Activated CD8-positive, alpha-beta T cell treated with anti-CD3 and anti-CD28 coated beads, Interleukin-2, amount 10 ng/mL, durations not matched to agents 7 days and 5 days (primary cell): ENCODE measurements at regions not wholly inside any gene's neighbourhood (a gene's known extent, or its start where the extent isn't known, plus 50 kb on each side); places are given as distances from the start of the nearest gene placed in this dataset.

Experiments
- ATAC-seq: fragments of 150-1000 bp; cut with Tn5 transposase; one replicate; pipeline ENCODE4 v1.10.0; 2021; ENCODE audit warnings: moderate library complexity
- CTCF ChIA-PET: fragments of 350-600 bp; sonication (Branson Sonifier 250); formaldehyde crosslinking; loops from one replicate; lab custom pipeline; 2021; ENCODE audit warnings: antibody characterized with exemption; lab: Charles Lee
- POLR2A ChIA-PET: fragments of 350-600 bp; sonication (Branson Sonifier 250); formaldehyde crosslinking; loops from one replicate; lab custom pipeline; 2021; ENCODE audit warnings: antibody characterized with exemption; lab: Charles Lee
- DNase-seq: peaks from one replicate; pipeline ENCODE4 v3.0.0-alpha.2; 2020
- H3K27ac Mint-ChIP-seq: one replicate; pipeline ENCODE4 v1.8.0; 2021; ENCODE audit warnings: mild to moderate bottlenecking, mixed read lengths
- H3K27me3 Mint-ChIP-seq: one replicate; pipeline ENCODE4 v1.8.0; 2021; ENCODE audit warnings: low read depth, mixed read lengths
- H3K36me3 Mint-ChIP-seq: one replicate; pipeline ENCODE4 v1.8.0; 2021; ENCODE audit warnings: low read depth, mixed read lengths
- H3K4me1 Mint-ChIP-seq: one replicate; pipeline ENCODE4 v1.8.0; 2021; ENCODE audit warnings: low read depth, mixed read lengths
- H3K4me3 Mint-ChIP-seq: one replicate; pipeline ENCODE4 v1.8.0; 2021; ENCODE audit warnings: mild to moderate bottlenecking, mixed read lengths
- H3K9me3 Mint-ChIP-seq: one replicate; pipeline ENCODE4 v1.8.0; 2022; ENCODE audit warnings: mixed read lengths; ENCODE audit not compliant: insufficient read depth

- POLR2A ChIA-PET = no interaction called here
- no peaks in the 10 kb centered on the region for H3K4me1 Mint-ChIP-seq
- CTCF ChIA-PET = no interaction called here
Observed at GRCh38 chr2:67878743-67879142, 184.1 kb downstream of the C1D start.

GRCh38 chr2:67879586-67880290 is 183.1 kb downstream of the C1D start:
- no peaks in the 10 kb centered on the region for H3K9me3 Mint-ChIP-seq
- H3K27me3 Mint-ChIP-seq = peaks cover 4% of the 10 kb centered on the region
- H3K36me3 Mint-ChIP-seq = no peaks in the 10 kb centered on the region
- POLR2A ChIA-PET = no interaction called here
- no peaks in the 10 kb centered on the region for H3K4me1 Mint-ChIP-seq
- CTCF ChIA-PET = no interaction called here
- no peak for ATAC-seq
- no peak for DNase-seq
- no peak overlapping the region for H3K27ac Mint-ChIP-seq
- H3K4me3 Mint-ChIP-seq = no peak overlapping the region

More at GRCh38 chr2:67878743-67879142, 184.1 kb downstream of the C1D start:
- ATAC-seq (no peak), DNase-seq (no peak)
- Mint-ChIP-seq H3K27ac (no peak overlapping the region), H3K36me3 (no peaks in the 10 kb centered on the region), H3K4me3 (no peak overlapping the region), H3K27me3 (peaks cover 4% of the 10 kb centered on the region), H3K9me3 (no peaks in the 10 kb centered on the region)

- ChIA-PET CTCF (no interaction called here), POLR2A (no interaction called here)
- peaks cover 4% of the 10 kb centered on the region for H3K27me3 Mint-ChIP-seq
- ATAC-seq (no peak), DNase-seq (no peak)
- H3K27ac Mint-ChIP-seq = no peak overlapping the region
- no peaks in the 10 kb centered on the region for H3K36me3 Mint-ChIP-seq
- H3K9me3 Mint-ChIP-seq = no peaks in the 10 kb centered on the region
- no peak overlapping the region for H3K4me3 Mint-ChIP-seq
- no peaks in the 10 kb centered on the region for H3K4me1 Mint-ChIP-seq
Observed at GRCh38 chr2:67880291-67880761, 182.5 kb downstream of the C1D start.

- ChIA-PET CTCF (no interaction called here), POLR2A (no interaction called here)
- no peak overlapping the region for H3K27ac Mint-ChIP-seq
- ATAC-seq (no peak), DNase-seq (no peak)
- no peaks in the 10 kb centered on the region for H3K9me3 Mint-ChIP-seq
- peaks cover 4% of the 10 kb centered on the region for H3K27me3 Mint-ChIP-seq
- H3K36me3 Mint-ChIP-seq = no peaks in the 10 kb centered on the region
- H3K4me1 Mint-ChIP-seq = no peaks in the 10 kb centered on the region
- H3K4me3 Mint-ChIP-seq = no peak overlapping the region
Observed at GRCh38 chr2:67881816-67882215, 181.0 kb downstream of the C1D start.

- no peaks in the 10 kb centered on the region for H3K36me3 Mint-ChIP-seq
- ChIA-PET CTCF (no interaction called here), POLR2A (no interaction called here)
- no peak overlapping the region for H3K4me3 Mint-ChIP-seq
- peaks cover 4% of the 10 kb centered on the region for H3K27me3 Mint-ChIP-seq
- ATAC-seq (no peak), DNase-seq (no peak)
- no peaks in the 10 kb centered on the region for H3K9me3 Mint-ChIP-seq
- H3K27ac Mint-ChIP-seq = no peak overlapping the region
- H3K4me1 Mint-ChIP-seq = no peaks in the 10 kb centered on the region
Observed at GRCh38 chr2:67883316-67884087, 179.3 kb downstream of the C1D start.

- DNase-seq (no peak), ATAC-seq (no peak)
- no peaks in the 10 kb centered on the region for H3K36me3 Mint-ChIP-seq
- H3K4me1 Mint-ChIP-seq = no peaks in the 10 kb centered on the region
- POLR2A ChIA-PET = no interaction called here
- H3K27ac Mint-ChIP-seq = no peak overlapping the region
- CTCF ChIA-PET = no interaction called here
- H3K27me3 Mint-ChIP-seq = peaks cover 3% of the 10 kb centered on the region
- no peak overlapping the region for H3K4me3 Mint-ChIP-seq
- no peaks in the 10 kb centered on the region for H3K9me3 Mint-ChIP-seq
Observed at GRCh38 chr2:67888351-67889005, 174.3 kb downstream of the C1D start.

GRCh38 chr2:67889056-67889455 is 173.7 kb downstream of the C1D start:
- Mint-ChIP-seq H3K36me3 (no peaks in the 10 kb centered on the region), H3K4me3 (no peak overlapping the region), H3K27me3 (no peaks in the 10 kb centered on the region), H3K27ac (no peak overlapping the region), H3K9me3 (no peaks in the 10 kb centered on the region), H3K4me1 (no peaks in the 10 kb centered on the region)
- ATAC-seq (no peak), DNase-seq (no peak)
- POLR2A ChIA-PET = no interaction called here
- CTCF ChIA-PET = no interaction called here

- no peaks in the 10 kb centered on the region for H3K4me1 Mint-ChIP-seq
- H3K27ac Mint-ChIP-seq = no peak overlapping the region
- DNase-seq (no peak), ATAC-seq (no peak)
- H3K27me3 Mint-ChIP-seq = no peaks in the 10 kb centered on the region
- ChIA-PET POLR2A (no interaction called here), CTCF (no interaction called here)
- no peak overlapping the region for H3K4me3 Mint-ChIP-seq
- H3K36me3 Mint-ChIP-seq = no peaks in the 10 kb centered on the region
- H3K9me3 Mint-ChIP-seq = no peaks in the 10 kb centered on the region
Observed at GRCh38 chr2:67891642-67892041, 171.2 kb downstream of the C1D start.

GRCh38 chr2:67892339-67892846 is 170.4 kb downstream of the C1D start:
- H3K9me3 Mint-ChIP-seq = no peaks in the 10 kb centered on the region
- H3K4me1 Mint-ChIP-seq = no peaks in the 10 kb centered on the region
- H3K27me3 Mint-ChIP-seq = no peaks in the 10 kb centered on the region
- no peaks in the 10 kb centered on the region for H3K36me3 Mint-ChIP-seq
- CTCF ChIA-PET = no interaction called here
- DNase-seq (no peak), ATAC-seq (no peak)
- H3K4me3 Mint-ChIP-seq = no peak overlapping the region
- H3K27ac Mint-ChIP-seq = no peak overlapping the region
- POLR2A ChIA-PET = no interaction called here

- ATAC-seq (no peak), DNase-seq (no peak)
- ChIA-PET CTCF (no interaction called here), POLR2A (no interaction called here)
- Mint-ChIP-seq H3K36me3 (no peaks in the 10 kb centered on the region), H3K4me3 (no peak overlapping the region), H3K4me1 (no peaks in the 10 kb centered on the region), H3K27me3 (no peaks in the 10 kb centered on the region), H3K9me3 (no peaks in the 10 kb centered on the region), H3K27ac (no peak overlapping the region)
Observed at GRCh38 chr2:67895227-67895941, 167.4 kb downstream of the C1D start.

- H3K9me3 Mint-ChIP-seq = no peaks in the 10 kb centered on the region
- no peak for ATAC-seq
- H3K4me1 Mint-ChIP-seq = no peaks in the 10 kb centered on the region
- H3K4me3 Mint-ChIP-seq = no peak overlapping the region
- CTCF ChIA-PET = no interaction called here
- no peaks in the 10 kb centered on the region for H3K36me3 Mint-ChIP-seq
- H3K27ac Mint-ChIP-seq = no peak overlapping the region
- POLR2A ChIA-PET = no interaction called here
- DNase-seq = no peak
- no peaks in the 10 kb centered on the region for H3K27me3 Mint-ChIP-seq
Observed at GRCh38 chr2:67896076-67896475, 166.7 kb downstream of the C1D start.
